ENCODE measurements at regions not wholly inside any gene's neighbourhood (a gene's known extent, or its start where the extent isn't known, plus 50 kb on each side); places are given as distances from the start of the nearest gene placed in this dataset.
"Not testable (repeated sequence)": the region's sequence is repeated elsewhere in the genome, so short reads cannot be mapped to it uniquely, and the experiment has no call there.

DNA sequence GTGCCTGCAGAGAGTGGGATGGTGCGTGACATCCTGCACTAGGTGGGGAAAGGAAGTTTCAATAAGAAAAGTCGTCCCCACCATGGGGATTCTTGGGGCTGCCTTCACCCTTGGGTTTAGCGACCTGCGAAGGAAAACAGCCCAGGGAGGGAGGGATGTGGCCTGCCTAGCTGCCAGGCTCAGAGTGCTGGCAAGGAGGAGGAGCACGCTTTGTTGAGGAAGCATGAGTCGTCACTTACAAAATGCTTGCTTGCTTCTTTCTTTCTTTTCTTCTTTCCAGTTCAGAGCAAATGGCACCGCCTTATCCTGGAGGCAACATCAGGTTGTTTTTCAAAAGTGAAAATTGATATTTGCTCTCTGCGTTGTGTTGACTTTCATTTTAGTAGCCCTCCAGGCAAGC, 123.2 kb downstream of the TFAP2C start:
- H3K36me3 ChIP-seq (ENCODE audit: control insufficient read depth, insufficient read depth, low read length) = no peaks in the 10 kb centered on the region
- no peak overlapping the region for H3K27ac ChIP-seq (ENCODE audit: low read length)
- TF ChIP-seq POLR2AphosphoS5 (IDR thresholded peaks at IDR 0.05; ENCODE audit: low read depth, low read length) (no peak), CTCF (IDR thresholded peaks at IDR 0.05) (no peak), SIN3A (IDR thresholded peaks at IDR 0.05; ENCODE audit: borderline replicate concordance, insufficient read depth, low read depth, low read length) (no peak), REST (IDR thresholded peaks at IDR 0.05; ENCODE audit: insufficient read depth in 1 of 2, low read depth in 2 of 2, low read length in 1 of 2) (no peak), TCF7L2 (IDR thresholded peaks at IDR 0.05; ENCODE audit: low read depth, low read length) (no peak)
- CTCF ChIA-PET = no interaction called here
- no TSS peak for BruUV-seq (replicated peaks)
- peak; percentile 58 for ATAC-seq
- H3K27me3 ChIP-seq (ENCODE audit: control insufficient read depth, insufficient read depth, low read length) = no peaks in the 10 kb centered on the region
- intact Hi-C loops (cut with micrococcal nuclease; ENCODE audit: unreplicated experiment) = no loop called here
- in situ Hi-C loops (cut with HindIII; ENCODE audit: low pct_unique_long_range_greater_than_20kb, low sequenced_read_pairs) = no loop called here
- no peak for DNase-seq (ENCODE audit: low read depth, low spot score)
- no peaks in the 10 kb centered on the region for H3K9me3 ChIP-seq (ENCODE audit: control insufficient read depth, insufficient read depth, low read depth, low read length)
- POLR2A ChIA-PET = no interaction called here
- H3K4me1 ChIP-seq (ENCODE audit: control insufficient read depth, insufficient read depth, low read length) = no peaks in the 10 kb centered on the region; the same call in 1 of the 2 replicates
- no peak overlapping the region for H3K4me3 ChIP-seq (ENCODE audit: low read depth in 2 of 2, low read length in 2 of 2)

GRCh38 chr20:56755201-56755600, 126.1 kb downstream of the TFAP2C start:
- no peaks in the 10 kb centered on the region for H3K9me3 ChIP-seq (ENCODE audit: control insufficient read depth, insufficient read depth, low read depth, low read length)
- ATAC-seq = no peak
- H3K4me1 ChIP-seq (ENCODE audit: control insufficient read depth, insufficient read depth, low read length) = no peaks in the 10 kb centered on the region; the same call in 1 of the 2 replicates
- in situ Hi-C loops (cut with HindIII; ENCODE audit: low pct_unique_long_range_greater_than_20kb, low sequenced_read_pairs) = no loop called here
- H3K27me3 ChIP-seq (ENCODE audit: control insufficient read depth, insufficient read depth, low read length) = no peaks in the 10 kb centered on the region
- ChIA-PET CTCF (no interaction called here), POLR2A (interaction anchor here (0.7 kb wide), 1 partner anchor 16 kb away, joined by 3 read pairs; no protein-coding TSS in a partner anchor)
- H3K27ac ChIP-seq (ENCODE audit: low read length) = no peak overlapping the region
- no peaks in the 10 kb centered on the region for H3K36me3 ChIP-seq (ENCODE audit: control insufficient read depth, insufficient read depth, low read length)
- no TSS peak for BruUV-seq (replicated peaks)
- DNase-seq (ENCODE audit: low read depth, low spot score) = no peak
- intact Hi-C loops (cut with micrococcal nuclease; ENCODE audit: unreplicated experiment) = no loop called here
- no peak for TF ChIP-seq POLR2AphosphoS5 (IDR thresholded peaks at IDR 0.05; ENCODE audit: low read depth, low read length)
- TF ChIP-seq CTCF (IDR thresholded peaks at IDR 0.05) = no peak
- TF ChIP-seq SIN3A (IDR thresholded peaks at IDR 0.05; ENCODE audit: borderline replicate concordance, insufficient read depth, low read depth, low read length) = no peak
- no peak for TF ChIP-seq TCF7L2 (IDR thresholded peaks at IDR 0.05; ENCODE audit: low read depth, low read length)
- TF ChIP-seq REST (IDR thresholded peaks at IDR 0.05; ENCODE audit: insufficient read depth in 1 of 2, low read depth in 2 of 2, low read length in 1 of 2) = no peak
- no peak overlapping the region for H3K4me3 ChIP-seq (ENCODE audit: low read depth in 2 of 2, low read length in 2 of 2)

- BruUV-seq (replicated peaks); intact Hi-C loops (cut with micrococcal nuclease; ENCODE audit: unreplicated experiment); H3K27ac ChIP-seq (ENCODE audit: low read length); H3K4me1 ChIP-seq (ENCODE audit: control insufficient read depth, insufficient read depth, low read length); in situ Hi-C loops (cut with HindIII; ENCODE audit: low pct_unique_long_range_greater_than_20kb, low sequenced_read_pairs); CTCF ChIA-PET; H3K9me3 ChIP-seq (ENCODE audit: control insufficient read depth, insufficient read depth, low read depth, low read length); H3K27me3 ChIP-seq (ENCODE audit: control insufficient read depth, insufficient read depth, low read length); H3K36me3 ChIP-seq (ENCODE audit: control insufficient read depth, insufficient read depth, low read length); DNase-seq (ENCODE audit: low read depth, low spot score); H3K4me3 ChIP-seq (ENCODE audit: low read depth in 2 of 2, low read length in 2 of 2); ATAC-seq; POLR2A ChIA-PET: not testable (repeated sequence)
Observed at GRCh38 chr20:56756658-56757057, 127.6 kb downstream of the TFAP2C start.
